ENCODE measurements at regions not wholly inside any gene's neighbourhood (a gene's known extent, or its start where the extent isn't known, plus 50 kb on each side); places are given as distances from the start of the nearest gene placed in this dataset.

- TF ChIP-seq ZNF214 (tag by site-specific recombination; IDR thresholded peaks at IDR 0.05; ENCODE audit: borderline replicate concordance) (no peak), CTCF (tag by site-specific recombination; IDR thresholded peaks at IDR 0.05) (no peak), ZNF777 (tag by site-specific recombination; IDR thresholded peaks at IDR 0.05; ENCODE audit: borderline replicate concordance) (no peak), ZNF202 (tag by site-specific recombination; IDR thresholded peaks at IDR 0.05; ENCODE audit: borderline replicate concordance) (no peak), HOXA7 (CRISPR knock-in tag; IDR thresholded peaks at IDR 0.05; ENCODE audit: borderline replicate concordance) (no peak), KLF9 (tag by site-specific recombination; IDR thresholded peaks at IDR 0.05; ENCODE audit: low read depth) (no peak), REST (tag by site-specific recombination; IDR thresholded peaks at IDR 0.05) (no peak), ZBTB7A (tag by site-specific recombination; IDR thresholded peaks at IDR 0.05; ENCODE audit: low read depth) (no peak), ZNF112 (tag by site-specific recombination; IDR thresholded peaks at IDR 0.05) (no peak), YY1 (tag by site-specific recombination; IDR thresholded peaks at IDR 0.05) (no peak), ZBTB44 (tag by site-specific recombination; IDR thresholded peaks at IDR 0.05) (no peak), ZNF18 (tag by site-specific recombination; IDR thresholded peaks at IDR 0.05) (no peak)
Observed at GRCh38 chr3:76869726-76870384, 170.0 kb upstream of the ROBO2 start.
